HG03439 (cell line): ENCODE measurements at regions not wholly inside any gene's neighbourhood (a gene's known extent, or its start where the extent isn't known, plus 50 kb on each side); places are given as distances from the start of the nearest gene placed in this dataset.
"Not testable (repeated sequence)": the region's sequence is repeated elsewhere in the genome, so short reads cannot be mapped to it uniquely, and the experiment has no call there.

ENCODE experiments used
- ATAC-seq: cut with Tn5 transposase; IDR thresholded peaks from one replicate; pipeline ENCODE4 v1.9.1; 2021; ENCODE audit warnings: mild to moderate bottlenecking, moderate library complexity; ENCODE audit not compliant: unreplicated experiment

DNA sequence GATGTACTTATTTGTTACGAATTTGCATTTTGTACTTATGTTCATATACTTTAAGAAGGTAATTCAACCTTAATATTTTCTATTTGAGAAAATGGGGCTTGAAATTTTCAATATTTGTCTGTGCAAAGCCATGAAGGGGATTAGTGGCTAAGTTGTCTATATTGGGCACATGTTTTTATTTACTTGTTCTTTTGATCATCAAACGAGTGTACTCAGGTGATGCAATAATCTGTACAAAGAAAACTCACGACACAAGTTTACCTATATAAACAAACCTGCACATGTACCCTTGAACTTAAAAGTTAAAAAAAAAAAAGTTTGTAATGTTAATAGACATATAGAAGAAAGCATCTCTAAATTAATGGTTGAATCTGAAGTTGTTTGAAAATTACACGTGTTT lies 658.9 kb upstream of the SYT4 start:
- ATAC-seq = no peak

DNA sequence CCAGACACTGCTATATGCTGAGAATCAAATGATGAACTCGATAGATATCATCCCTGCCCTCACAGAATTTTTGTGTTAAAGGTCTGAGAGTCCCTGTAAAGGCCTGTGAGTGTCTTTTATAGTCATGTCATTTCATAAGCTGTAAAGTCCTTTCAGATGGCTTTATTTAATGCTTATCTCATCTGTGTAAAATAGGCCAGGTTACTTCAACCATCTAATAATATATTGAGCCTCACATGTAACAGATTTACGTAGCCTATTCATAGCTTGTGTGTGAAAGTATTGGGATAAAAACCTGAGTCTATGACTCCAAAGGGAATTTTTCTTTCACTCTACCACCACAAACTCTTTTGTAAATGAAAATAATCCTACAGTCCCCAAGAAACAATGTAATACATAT lies 672.0 kb upstream of the SYT4 start:
- no peak for ATAC-seq

DNA sequence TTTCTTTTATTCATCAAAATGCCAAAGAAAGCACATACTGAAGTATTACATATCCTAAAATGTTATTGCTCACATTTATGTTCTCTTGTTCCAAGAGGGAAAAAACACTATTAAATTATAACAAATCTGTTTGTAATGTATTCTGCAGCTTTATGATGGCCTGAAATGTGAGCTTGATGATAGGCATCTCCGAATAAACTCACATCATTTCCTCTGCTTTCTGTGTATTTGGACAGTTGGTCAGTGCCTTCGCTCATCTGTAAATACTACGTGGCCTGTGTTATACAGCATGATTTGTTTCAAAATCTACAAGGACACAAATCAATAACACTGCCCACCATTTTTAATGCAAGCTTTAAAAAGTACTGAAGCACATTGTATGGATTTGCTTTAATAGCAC lies 672.8 kb upstream of the SYT4 start:
- no peak for ATAC-seq

DNA sequence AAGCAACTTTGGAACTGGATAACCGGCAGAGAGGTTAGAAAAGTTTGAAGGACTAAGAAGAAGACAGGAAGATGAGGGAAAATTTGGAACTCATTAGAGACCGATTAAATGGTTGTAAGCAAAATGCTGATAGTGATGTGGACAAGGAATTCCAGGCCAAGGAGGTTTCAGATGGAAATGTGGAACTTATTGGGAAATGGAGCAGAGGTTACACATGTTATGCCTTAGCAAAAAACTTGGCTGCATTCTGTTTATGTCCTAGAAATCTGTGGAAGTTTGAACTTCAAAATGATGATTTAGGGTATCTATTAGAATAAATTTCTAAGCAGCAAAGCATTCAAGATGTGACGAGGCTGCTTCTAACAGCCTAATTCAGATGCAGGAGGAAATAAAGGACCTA lies 675.1 kb upstream of the SYT4 start:
- no peak for ATAC-seq

DNA sequence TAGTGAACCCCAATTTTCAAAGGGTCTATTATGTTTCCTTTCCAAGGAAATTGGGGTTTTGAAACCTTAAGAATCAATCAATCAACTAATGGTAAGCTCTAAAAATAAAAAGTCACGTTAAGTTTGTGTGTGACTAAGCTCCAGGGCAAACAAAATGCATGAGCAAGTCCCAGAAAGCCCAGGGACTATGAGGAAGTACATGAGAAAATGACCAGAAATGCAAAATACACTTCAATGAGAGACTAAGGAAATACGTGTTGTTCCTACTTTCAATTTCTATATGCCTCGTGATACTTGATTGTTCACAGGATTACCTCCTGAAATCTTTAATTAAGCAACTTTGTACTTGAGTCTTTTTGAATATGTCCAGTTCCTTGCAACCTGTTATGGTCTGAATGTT lies 684.4 kb upstream of the SYT4 start:
- ATAC-seq = no peak

DNA sequence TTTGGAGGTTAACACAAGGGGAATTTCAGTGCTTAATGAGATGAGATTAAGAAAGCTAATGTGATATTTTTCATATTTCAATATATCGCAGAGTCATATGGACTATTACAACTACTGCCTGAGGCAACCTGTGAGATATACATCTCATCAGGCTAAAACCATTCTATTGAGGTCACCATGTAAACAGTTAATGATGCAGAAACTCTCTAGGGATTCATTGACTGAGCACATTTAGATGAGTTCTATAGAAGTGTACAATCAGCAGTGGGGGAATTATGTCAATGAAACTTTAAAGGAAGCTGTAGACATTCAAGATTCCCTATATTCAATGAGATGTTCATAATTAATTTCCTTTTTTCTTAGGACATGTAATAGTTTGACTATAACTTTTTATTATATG lies 687.4 kb upstream of the SYT4 start:
- no peak for ATAC-seq

DNA sequence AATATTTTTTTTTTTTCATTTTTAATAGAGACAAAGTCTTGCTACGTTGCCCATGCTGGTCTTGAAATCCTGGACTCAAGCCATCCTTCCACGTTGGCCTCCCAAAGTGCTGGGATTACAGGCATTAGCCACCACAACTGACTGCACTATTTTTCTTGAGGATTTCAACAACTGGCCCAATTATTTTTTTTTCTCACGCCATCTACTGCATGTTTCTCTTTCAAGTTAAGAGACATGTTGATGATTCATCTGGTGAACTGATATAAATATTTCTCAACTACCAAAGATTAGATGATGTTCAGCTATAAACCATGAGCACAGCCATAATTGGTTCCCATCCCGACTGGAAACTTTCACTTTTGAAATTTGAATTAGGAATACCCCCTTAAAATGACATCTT lies 688.4 kb upstream of the SYT4 start:
- no peak for ATAC-seq

DNA sequence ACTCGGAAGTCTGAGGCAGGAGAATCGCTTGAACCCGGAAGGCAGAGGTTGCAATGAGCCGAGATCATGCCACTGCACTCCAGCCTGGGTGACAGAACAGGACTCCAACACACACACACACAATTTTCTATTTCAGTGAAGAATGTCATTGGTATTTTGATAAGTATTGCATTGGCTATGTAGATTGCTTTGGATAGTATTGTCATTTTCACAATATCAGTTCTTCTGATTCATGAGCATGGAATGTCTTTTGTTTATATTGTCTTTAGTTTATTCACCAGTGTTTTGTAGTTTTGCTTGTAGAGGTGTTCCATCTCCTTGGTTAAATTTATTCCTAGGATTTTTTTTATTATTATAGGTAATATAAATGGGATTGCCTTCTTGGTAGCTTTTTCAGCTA lies 693.4 kb upstream of the SYT4 start:
- ATAC-seq = no peak

DNA sequence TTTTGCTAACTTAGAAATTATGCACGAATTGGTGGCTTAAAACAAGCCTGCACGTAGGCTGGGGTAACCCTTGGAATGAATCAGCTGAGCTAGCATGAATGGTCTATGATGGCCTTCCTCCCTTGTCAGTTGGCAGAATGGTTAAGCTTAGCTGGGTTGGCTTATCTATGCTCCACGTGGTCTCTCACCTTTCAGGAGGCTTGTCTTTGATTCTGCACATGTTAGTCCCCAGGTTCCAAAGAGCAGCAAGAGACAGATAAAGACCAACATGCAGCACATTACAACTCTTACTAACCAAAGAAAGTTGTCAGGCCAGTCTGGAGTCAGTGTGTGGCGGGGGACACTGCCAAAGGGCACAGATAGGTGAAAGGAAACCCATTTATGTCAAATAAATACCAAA lies 700.9 kb upstream of the SYT4 start:
- no peak for ATAC-seq

DNA sequence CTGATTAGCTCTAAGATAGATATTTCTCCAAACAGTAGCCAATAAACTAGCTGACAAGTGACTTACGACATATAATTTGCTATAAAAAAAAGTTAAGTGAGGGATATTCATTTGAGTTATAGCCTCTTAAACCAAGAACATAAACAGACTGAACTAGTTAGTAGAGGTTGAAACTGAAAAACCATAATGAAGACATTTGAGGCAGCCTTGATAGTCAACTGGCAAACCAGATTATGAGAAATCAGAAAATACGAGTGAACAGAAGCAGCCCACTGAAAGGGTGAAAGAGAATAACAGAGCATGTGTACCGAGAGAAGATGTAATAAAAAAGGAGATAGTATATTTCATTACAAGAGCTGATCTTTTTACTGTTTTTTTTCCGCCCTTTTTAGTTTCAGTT lies 698.1 kb upstream of the SETBP1 start:
- no peak for ATAC-seq

DNA sequence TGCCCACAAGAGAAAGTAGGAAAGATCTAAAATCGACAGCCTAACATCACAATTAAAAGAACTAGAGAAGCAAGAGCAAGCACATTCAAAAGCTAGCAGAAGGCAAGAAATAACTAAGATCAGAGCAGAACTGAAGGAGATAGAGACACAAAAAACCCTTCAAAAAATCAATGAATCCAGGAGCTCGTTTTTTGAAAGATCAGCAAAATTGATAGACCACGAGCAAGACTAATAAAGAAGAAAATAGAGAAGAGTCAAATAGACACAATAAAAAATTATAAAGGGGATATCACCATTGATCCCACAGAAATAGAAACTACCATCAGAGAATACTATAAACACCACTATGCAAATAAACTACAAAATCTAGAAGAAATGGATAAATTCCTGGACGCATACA lies 693.6 kb upstream of the SETBP1 start:
- not testable (repeated sequence) for ATAC-seq

DNA sequence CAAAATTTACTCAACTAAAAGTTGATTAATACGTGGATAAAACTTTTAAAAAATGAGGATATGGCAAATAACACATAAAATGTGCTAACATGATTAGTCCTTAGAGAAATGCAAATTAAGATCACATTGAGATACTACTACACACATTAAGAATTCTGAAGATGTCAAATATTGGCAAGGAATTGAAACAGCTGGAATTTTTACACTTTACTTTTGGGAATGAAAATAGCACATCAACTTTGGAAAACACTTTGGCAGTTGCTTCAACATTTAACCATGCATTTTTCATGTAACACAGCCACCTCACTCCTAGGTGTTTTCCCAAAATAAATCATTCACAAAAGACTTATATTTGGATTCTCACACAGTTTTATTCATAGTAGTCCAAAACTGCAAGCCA lies 687.9 kb upstream of the SETBP1 start:
- ATAC-seq = no peak

DNA sequence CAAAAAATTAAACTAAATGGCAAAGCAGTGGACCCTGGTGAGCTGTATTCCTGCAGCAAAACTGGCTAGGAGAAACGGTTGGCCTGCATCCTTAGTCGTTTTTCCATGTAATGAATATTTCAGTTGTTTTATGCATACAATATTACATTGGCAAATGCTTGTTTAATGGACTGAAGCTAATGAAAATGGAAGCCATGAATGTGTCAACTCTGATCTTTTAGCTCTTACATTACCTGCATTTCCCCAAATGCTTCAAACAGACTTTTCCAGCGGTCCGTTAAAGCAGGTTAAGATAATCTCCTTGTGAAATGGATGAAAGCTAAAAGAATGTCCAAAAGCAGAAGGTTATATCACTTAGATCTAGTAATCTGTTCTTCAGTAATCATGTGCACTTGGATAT lies 686.3 kb upstream of the SETBP1 start:
- ATAC-seq = no peak

DNA sequence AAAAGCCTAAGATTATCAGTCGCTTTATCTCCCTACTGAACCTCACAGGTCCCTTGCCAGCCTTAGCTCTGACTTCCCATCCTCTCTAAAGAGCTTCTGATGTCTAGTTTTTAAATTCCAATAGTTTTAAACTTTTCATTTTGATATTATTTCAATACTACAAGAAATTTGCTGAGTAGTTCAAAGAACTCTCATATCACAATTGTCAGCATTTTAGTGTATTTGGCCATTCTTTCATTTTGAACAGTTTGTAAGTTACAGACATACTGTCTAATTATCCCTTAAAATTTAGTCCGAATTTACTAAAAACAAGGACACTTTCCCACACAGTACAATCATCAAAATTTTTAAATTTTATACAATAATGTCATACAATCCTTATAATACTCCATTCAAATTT lies 666.8 kb upstream of the SETBP1 start:
- ATAC-seq = no peak

DNA sequence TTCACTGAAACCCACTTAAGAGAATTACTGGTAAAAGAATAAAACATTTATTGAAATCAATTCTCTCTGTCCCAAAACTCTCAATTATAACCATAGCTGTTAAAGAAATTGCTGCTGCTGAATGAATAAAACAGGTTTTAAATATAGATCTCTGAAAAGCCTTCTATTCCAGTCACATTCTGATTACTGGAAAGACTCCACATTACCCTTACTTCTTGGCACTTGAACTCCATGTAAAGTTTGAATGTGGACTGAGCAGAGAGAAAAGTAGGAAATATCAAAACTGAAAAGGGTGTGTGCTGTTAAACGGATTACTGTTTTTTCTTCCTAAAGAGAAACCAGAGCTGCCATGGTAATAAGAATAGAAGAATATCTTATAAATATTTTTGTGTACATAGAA lies 655.3 kb upstream of the SETBP1 start:
- no peak for ATAC-seq

DNA sequence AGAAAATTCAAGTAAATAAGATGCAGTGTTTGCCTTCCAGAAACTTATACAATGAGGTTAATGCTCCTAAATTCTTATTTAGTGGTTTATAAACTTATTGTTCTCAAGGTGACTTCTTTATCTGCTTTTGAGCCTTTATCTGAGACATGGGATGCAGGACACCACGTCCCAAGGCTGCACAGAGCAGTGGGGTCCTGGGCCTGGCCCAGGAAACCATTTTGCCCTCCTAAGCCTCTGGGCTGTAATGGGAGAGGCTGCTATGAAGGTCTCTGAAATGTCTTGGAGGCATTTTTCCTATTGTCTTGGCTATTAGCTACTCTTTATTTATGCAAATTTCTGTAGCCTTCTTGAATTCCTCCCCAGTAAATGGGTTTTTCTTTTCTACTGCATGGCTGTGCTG lies 652.6 kb upstream of the SETBP1 start:
- ATAC-seq = no peak

DNA sequence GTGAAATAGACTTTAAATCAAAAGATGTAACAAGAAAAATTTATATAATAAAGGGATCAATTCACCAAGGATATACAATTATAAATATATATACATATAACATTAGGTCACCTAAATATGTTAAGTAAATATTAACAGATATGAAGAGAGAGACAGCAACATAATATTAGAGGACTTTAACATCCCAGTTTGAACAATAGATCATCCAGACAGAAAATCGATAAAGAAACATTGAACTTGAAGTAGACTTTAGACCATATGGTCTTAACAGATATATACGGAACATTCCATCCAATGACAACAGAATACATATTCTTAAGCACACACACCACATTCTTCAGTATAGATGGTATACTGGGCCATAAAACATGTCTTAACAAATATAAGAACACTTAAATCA lies 649.6 kb upstream of the SETBP1 start:
- no peak for ATAC-seq

DNA sequence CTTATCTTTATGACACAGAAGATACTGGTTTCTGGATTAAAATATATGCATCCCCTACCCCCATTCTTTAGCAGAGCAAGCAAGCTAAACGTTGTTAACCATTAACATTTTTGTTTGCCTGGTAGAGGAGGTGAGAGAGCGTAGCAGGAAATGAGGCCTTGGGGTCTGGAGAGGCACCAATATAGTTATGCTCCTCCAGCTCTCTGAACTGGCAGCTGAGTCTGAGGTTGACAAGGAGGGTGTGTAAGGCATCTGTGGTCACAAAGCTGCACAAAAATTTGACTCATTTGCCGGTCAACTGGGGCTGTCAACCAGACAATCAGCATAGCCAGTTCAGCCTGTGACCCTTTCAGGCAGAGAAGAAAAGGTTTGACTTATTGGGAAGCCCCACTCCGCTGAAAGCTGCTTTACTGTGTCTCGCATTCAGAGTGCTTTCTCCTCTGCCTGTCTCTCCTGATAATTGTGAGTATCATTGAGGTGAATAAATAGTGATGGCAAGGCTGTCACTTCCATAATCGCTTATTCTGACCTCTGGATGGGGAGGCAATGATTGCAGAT lies 647.5 kb upstream of the SETBP1 start:
- ATAC-seq = no peak

DNA sequence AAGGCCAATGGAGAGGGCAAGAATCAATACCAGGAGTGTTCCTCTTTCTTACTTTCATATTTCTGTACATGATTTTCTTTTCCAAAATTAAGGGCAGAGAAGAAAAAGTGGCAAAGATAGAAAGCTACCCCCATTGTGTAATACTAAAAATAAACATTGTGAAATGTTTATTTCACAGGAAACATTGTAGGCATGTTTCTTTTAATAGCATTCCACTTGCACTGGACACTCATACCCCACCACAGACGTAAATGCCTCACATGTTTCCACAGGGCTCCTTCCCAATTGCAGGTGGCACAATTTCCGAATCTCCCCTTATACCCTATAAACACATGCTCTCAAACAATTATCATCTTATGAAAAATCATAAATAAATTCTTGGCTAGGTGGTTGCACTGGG lies 645.1 kb upstream of the SETBP1 start:
- ATAC-seq = no peak

DNA sequence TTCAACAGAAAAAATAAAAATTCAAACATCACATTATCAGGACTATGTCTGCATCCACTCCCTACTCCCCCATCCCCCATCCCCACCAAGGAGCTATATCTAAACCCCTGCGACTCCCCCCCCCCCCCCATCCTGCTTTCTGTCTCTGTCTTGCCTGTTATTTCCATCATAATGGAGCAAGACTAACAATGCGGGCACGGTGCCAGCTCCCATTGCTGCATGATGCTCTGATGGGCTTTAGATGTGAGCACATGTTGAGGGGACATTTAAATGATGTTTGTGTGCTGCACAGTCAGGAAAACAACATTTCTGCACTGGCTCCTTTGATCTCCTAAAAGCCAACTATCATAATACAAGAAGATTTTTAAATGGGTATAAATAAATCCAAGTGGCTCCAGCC lies 644.2 kb upstream of the SETBP1 start:
- ATAC-seq = no peak

DNA sequence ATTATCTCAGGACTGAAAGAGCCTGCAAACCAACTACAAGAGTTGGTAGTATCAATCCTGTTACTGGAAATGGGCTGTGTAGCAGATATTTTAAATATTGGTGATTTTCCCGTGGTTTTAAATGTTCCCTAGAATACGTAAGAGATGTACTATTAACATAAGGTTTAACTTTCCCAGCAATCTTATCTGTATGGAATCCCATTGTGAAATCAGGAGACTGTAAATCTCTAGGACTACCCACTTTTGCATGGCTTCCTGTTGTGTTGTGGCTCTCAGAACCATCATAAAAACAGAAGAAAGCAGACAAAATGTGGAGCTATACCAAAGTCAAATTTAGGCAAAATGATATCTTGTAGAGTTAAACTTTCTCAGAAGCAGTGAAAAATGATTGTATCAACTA lies 641.5 kb upstream of the SETBP1 start:
- no peak for ATAC-seq

DNA sequence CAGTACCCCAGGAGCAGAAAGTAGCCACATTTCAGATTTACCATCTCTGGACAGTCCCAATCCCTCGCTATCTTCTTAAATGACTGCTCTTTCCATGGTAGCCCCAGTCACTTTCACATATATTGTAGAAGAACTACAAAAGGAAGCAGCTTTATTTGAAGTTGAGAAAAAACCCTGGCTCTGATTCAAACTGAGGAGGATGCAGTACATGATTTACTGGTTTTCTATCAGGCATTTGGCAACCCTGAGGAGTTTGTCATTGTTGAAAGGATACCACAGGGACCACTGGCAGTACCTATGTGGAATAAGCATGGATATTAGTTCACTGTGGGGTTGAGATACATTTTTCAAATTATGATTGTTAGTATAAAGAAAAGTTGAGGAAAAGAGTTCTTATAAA lies 640.9 kb upstream of the SETBP1 start:
- ATAC-seq = no peak

DNA sequence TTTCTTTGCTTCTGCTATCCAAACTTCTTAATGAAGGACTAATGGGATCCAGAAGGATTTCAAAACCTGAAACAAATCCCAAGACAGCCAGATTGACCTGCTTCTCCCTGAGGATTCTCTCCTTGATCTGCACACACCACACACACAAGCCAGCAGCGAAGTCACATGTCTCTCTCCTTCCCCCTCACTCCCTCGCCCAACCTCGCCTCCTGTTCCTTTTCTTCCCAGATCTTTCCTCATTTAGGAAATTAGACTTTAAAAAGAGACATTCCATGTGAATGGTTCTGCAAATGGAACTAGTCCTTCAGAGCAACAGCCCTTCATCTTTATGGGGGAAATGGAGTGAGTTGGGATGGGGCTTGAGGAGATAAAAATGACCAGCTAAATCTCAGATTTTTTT lies 639.1 kb upstream of the SETBP1 start:
- ATAC-seq = no peak

DNA sequence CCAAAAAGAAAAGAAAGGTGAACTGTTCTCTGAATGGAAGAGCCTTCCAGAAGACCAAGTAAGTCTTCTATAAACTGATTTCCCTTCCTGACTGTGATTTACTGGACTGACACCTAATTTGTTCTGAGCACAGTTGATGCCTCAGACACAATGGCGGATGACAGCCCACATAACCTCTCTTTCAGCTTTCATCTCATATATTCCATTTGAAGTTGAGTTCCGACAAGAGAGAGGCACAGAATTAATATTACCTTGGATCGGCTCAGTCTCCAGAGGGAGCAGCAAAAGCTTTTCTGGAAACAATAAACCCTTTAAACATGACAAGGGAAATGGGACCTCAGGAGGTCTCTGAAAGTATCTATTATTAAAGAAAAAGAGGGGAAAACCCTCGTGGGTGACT lies 638.7 kb upstream of the SETBP1 start:
- ATAC-seq = no peak
